K562 (cell line): ENCODE measurements at regions not wholly inside any gene's neighbourhood (a gene's known extent, or its start where the extent isn't known, plus 50 kb on each side); places are given as distances from the start of the nearest gene placed in this dataset.

Experiments used
- EHMT2 ChIP-seq: fragments of 450-650 bp; IDR thresholded peaks from 2 replicates; pipeline ENCODE4 v1.6.1; 2018; ENCODE audit warnings: antibody characterized with exemption
- TF ChIP-seq, protein P1 (sequence below): IDR thresholded peaks from 2 replicates; pipeline ENCODE4 v1.6.1; 2014; ENCODE audit warnings: antibody characterized with exemption
- TF ChIP-seq, protein P2 (sequence below), 3 experiments: IDR thresholded peaks in 2 of 3; conservative IDR thresholded peaks in 1 of 3; 2 replicates each; pipeline ENCODE4 v1.5.1; 2011 to 2012; ENCODE audit warnings: low read length in 3 of 3, mild to moderate bottlenecking in 3 of 3, control low read depth in 2 of 3, improper control_type of control experiment in 1 of 3, inconsistent platforms in 1 of 3, low read depth in 1 of 3, mixed read lengths in 1 of 3, moderate library complexity in 1 of 3; ENCODE audit not compliant: insufficient read depth in 2 of 3

DNA sequence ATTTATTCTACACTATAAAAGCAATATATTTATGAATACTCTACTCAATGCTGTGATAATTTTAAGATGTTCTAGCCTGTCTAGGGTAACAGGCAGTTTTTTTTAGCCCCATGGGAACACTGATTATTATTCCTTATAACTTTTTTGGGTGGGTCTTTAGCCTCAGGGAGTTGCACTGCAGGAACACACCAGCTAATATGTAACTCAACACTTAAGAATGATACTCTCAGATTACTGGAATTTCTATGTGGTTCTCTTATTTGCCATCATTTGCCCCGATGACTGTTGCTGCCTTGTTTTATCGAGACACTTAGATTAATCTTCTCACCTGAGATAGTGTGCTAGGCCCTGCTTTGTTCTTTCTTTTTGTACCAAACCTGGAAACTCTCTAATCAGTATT is 396.9 kb upstream of the SLITRK1 start:
- TF ChIP-seq, protein P1, sequence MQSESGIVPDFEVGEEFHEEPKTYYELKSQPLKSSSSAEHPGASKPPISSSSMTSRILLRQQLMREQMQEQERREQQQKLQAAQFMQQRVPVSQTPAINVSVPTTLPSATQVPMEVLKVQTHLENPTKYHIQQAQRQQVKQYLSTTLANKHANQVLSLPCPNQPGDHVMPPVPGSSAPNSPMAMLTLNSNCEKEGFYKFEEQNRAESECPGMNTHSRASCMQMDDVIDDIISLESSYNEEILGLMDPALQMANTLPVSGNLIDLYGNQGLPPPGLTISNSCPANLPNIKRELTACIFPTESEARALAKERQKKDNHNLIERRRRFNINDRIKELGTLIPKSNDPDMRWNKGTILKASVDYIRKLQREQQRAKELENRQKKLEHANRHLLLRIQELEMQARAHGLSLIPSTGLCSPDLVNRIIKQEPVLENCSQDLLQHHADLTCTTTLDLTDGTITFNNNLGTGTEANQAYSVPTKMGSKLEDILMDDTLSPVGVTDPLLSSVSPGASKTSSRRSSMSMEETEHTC = no peak
- no peak for TF ChIP-seq EHMT2
- TF ChIP-seq, protein P2, sequence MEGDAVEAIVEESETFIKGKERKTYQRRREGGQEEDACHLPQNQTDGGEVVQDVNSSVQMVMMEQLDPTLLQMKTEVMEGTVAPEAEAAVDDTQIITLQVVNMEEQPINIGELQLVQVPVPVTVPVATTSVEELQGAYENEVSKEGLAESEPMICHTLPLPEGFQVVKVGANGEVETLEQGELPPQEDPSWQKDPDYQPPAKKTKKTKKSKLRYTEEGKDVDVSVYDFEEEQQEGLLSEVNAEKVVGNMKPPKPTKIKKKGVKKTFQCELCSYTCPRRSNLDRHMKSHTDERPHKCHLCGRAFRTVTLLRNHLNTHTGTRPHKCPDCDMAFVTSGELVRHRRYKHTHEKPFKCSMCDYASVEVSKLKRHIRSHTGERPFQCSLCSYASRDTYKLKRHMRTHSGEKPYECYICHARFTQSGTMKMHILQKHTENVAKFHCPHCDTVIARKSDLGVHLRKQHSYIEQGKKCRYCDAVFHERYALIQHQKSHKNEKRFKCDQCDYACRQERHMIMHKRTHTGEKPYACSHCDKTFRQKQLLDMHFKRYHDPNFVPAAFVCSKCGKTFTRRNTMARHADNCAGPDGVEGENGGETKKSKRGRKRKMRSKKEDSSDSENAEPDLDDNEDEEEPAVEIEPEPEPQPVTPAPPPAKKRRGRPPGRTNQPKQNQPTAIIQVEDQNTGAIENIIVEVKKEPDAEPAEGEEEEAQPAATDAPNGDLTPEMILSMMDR (IDR thresholded peaks at IDR 0.05 in 2 of 3, conservative IDR thresholded peaks at IDR 0.05 in 1 of 3; ENCODE audit: insufficient read depth in 2 of 3, low read depth in 1 of 3, low read length in 3 of 3) = no peak
